Epithelial cell of prostate (primary cell): ENCODE measurements at regions not wholly inside any gene's neighbourhood (a gene's known extent, or its start where the extent isn't known, plus 50 kb on each side); places are given as distances from the start of the nearest gene placed in this dataset.
"Not testable (repeated sequence)": the region's sequence is repeated elsewhere in the genome, so short reads cannot be mapped to it uniquely, and the experiment has no call there.

Experiments used
- DNase-seq: peaks from one replicate; pipeline ENCODE4 v3.0.0-alpha.2; 2011; ENCODE audit warnings: low read depth, low spot score
- H3K27ac ChIP-seq: fragments of 450-650 bp; 2 replicates; pipeline ENCODE4 v1.5.1; 2017; ENCODE audit warnings: mild to moderate bottlenecking

- no peak for DNase-seq
- no peak overlapping the region for H3K27ac ChIP-seq
These were observed 902.9 kb downstream of the LTN1 start for GRCh38 chr21:28089599-28090441.

- no peak overlapping the region for H3K27ac ChIP-seq
- no peak for DNase-seq
These were observed 905.7 kb downstream of the LTN1 start for GRCh38 chr21:28086861-28087581.

- no peak overlapping the region for H3K27ac ChIP-seq
- DNase-seq, result no peak
These were observed 907.7 kb downstream of the LTN1 start for GRCh38 chr21:28084951-28085350.

GRCh38 chr21:28083350-28083749, 909.3 kb downstream of the LTN1 start:
- no peak overlapping the region for H3K27ac ChIP-seq

GRCh38 chr21:28078126-28078525, 914.6 kb downstream of the LTN1 start:
- no peak for DNase-seq
- H3K27ac ChIP-seq, result no peak overlapping the region

More at GRCh38 chr21:28083350-28083749, 909.3 kb downstream of the LTN1 start:
- no peak for DNase-seq

- no peak for DNase-seq
- H3K27ac ChIP-seq, result no peak overlapping the region
These were observed 918.0 kb downstream of the LTN1 start for GRCh38 chr21:28074676-28075075.

GRCh38 chr21:28072601-28073000, 920.1 kb downstream of the LTN1 start:
- DNase-seq, result no peak
- H3K27ac ChIP-seq, result no peak overlapping the region

GRCh38 chr21:28069450-28069923, 923.2 kb downstream of the LTN1 start:
- no peak overlapping the region for H3K27ac ChIP-seq
- no peak for DNase-seq

GRCh38 chr21:28068455-28069358, 924.0 kb downstream of the LTN1 start:
- no peak overlapping the region for H3K27ac ChIP-seq
- DNase-seq, result no peak

GRCh38 chr21:28066596-28067387, 925.9 kb downstream of the LTN1 start:
- DNase-seq, result no peak
- H3K27ac ChIP-seq, result no peak overlapping the region

GRCh38 chr21:28066076-28066475, 926.6 kb downstream of the LTN1 start:
- DNase-seq, result no peak
- H3K27ac ChIP-seq, result no peak overlapping the region

- DNase-seq, result no peak
These were observed 929.1 kb downstream of the LTN1 start for GRCh38 chr21:28063241-28064216.

GRCh38 chr21:28052956-28053355, 939.7 kb downstream of the LTN1 start:
- not testable (repeated sequence) for H3K27ac ChIP-seq, DNase-seq

More at GRCh38 chr21:28063241-28064216, 929.1 kb downstream of the LTN1 start:
- H3K27ac ChIP-seq, result no peak overlapping the region

GRCh38 chr21:28051649-28052048, 941.0 kb downstream of the LTN1 start:
- H3K27ac ChIP-seq, DNase-seq: not testable (repeated sequence)

GRCh38 chr21:28035692-28036091, 957.0 kb downstream of the LTN1 start:
- not testable (repeated sequence) for DNase-seq, H3K27ac ChIP-seq

GRCh38 chr21:28034916-28035315, 957.8 kb downstream of the LTN1 start:
- not testable (repeated sequence) for DNase-seq, H3K27ac ChIP-seq

GRCh38 chr21:28034334-28034733, 958.3 kb downstream of the LTN1 start:
- not testable (repeated sequence) for H3K27ac ChIP-seq, DNase-seq

GRCh38 chr21:28032652-28033051, 960.0 kb downstream of the LTN1 start:
- DNase-seq, result not testable (repeated sequence)

More at GRCh38 chr21:28032652-28033051, 960.0 kb downstream of the LTN1 start:
- H3K27ac ChIP-seq, result not testable (repeated sequence)
